Upper lobe of left lung (tissue), 4 donors: ENCODE measurements at regions not wholly inside any gene's neighbourhood (a gene's known extent, or its start where the extent isn't known, plus 50 kb on each side); places are given as distances from the start of the nearest gene placed in this dataset.

Source experiments
- CTCF ChIP-seq, 6 experiments: fragments of 450-650 bp in 4 of 6; fragments of 200-600 bp in 2 of 6; sonication (generic) in 2 of 6; IDR thresholded peaks; one replicate each; pipeline ENCODE4 v1.5.1; 2016 to 2019; ENCODE audit warnings: antibody characterized with exemption in 6 of 6
- EP300 ChIP-seq, 4 donors: sonication (generic); formaldehyde crosslinking; IDR thresholded peaks; one replicate each; pipeline ENCODE4 v1.5.1; 2017; ENCODE audit warnings: antibody characterized with exemption in 4 of 4, control low read depth in 2 of 4

- no peak for TF ChIP-seq EP300 (IDR thresholded peaks at IDR 0.05)
- no peak for TF ChIP-seq CTCF (IDR thresholded peaks at IDR 0.05)
Observed at GRCh38 chr12:17344649-17345048, 738.7 kb upstream of the LMO3 start.
